ENCODE measurements at regions not wholly inside any gene's neighbourhood (a gene's known extent, or its start where the extent isn't known, plus 50 kb on each side); places are given as distances from the start of the nearest gene placed in this dataset.

DNA sequence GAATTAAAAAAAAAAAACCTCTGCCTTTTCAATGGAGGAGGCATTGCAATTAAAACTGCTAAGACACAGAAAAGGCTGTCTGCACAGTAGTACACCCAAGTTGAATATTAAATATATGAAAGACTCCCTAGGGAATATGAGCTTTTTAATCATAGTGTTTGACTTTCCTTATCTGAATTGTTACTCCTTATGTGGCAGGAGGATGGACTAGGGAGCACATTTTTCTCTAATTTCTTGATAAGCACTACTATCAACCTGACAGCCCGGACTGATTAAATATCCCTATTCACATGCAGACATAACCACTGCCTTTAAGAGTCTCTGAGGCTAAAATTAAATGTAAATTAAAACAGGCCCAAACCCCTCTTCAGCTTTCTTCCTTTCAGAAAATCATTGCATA, 428.6 kb upstream of the GJE1 start:
- TF ChIP-seq POLR2A (IDR thresholded peaks at IDR 0.05) = no peak
- TF ChIP-seq, protein P1, sequence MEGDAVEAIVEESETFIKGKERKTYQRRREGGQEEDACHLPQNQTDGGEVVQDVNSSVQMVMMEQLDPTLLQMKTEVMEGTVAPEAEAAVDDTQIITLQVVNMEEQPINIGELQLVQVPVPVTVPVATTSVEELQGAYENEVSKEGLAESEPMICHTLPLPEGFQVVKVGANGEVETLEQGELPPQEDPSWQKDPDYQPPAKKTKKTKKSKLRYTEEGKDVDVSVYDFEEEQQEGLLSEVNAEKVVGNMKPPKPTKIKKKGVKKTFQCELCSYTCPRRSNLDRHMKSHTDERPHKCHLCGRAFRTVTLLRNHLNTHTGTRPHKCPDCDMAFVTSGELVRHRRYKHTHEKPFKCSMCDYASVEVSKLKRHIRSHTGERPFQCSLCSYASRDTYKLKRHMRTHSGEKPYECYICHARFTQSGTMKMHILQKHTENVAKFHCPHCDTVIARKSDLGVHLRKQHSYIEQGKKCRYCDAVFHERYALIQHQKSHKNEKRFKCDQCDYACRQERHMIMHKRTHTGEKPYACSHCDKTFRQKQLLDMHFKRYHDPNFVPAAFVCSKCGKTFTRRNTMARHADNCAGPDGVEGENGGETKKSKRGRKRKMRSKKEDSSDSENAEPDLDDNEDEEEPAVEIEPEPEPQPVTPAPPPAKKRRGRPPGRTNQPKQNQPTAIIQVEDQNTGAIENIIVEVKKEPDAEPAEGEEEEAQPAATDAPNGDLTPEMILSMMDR (IDR thresholded peaks at IDR 0.05) = no peak
